A549 (cell line): ENCODE measurements at regions not wholly inside any gene's neighbourhood (a gene's known extent, or its start where the extent isn't known, plus 50 kb on each side); places are given as distances from the start of the nearest gene placed in this dataset.

Source experiments
- ATAC-seq, 2 experiments: fragments of 200-7000 bp in 1 of 2; fragments of >200 bp in 1 of 2; cut with Nextera tagmentation in 1 of 2; cut with Tn5 transposase in 1 of 2; 3 replicates each; pipeline versions ENCODE4 v1.8.0 to v1.9.1; 2018 to 2020; ENCODE audit warnings: mild to moderate bottlenecking in 1 of 2, moderate library complexity in 1 of 2
- CTCF ChIA-PET: fragments of 300-600 bp; sonication (Branson Sonifier 250); formaldehyde crosslinking; extraction: SDS; loops from one replicate; lab custom pipeline; 2021; ENCODE audit warnings: antibody characterized with exemption, inconsistent platforms; lab: Yijun Ruan, JAX
- POLR2A ChIA-PET: fragments of 350-600 bp; formaldehyde crosslinking; extraction: SDS; loops from one replicate; lab custom pipeline; 2021; ENCODE audit warnings: antibody characterized with exemption, inconsistent platforms; lab: Yijun Ruan, JAX
- DNase-seq, 2 experiments: peaks; one replicate each; pipeline versions ENCODE4 v3.0.0 to v3.0.0-alpha.2; 2011 to 2016; ENCODE audit warnings: low read depth in 1 of 2, low spot score in 1 of 2
- FAIRE-seq: peaks from 2 replicates; lab custom pipeline; 2011; peaks lifted over from hg19 to GRCh38; lab: Jason Lieb, UNC
- H3K27ac ChIP-seq, 2 experiments: fragments of >200 bp; sonication (Bioruptor Twin); formaldehyde crosslinking; 3 replicates each; pipeline ENCODE4 v1.5.1; 2016 to 2017
- H3K4me1 ChIP-seq: fragments of >200 bp; sonication (Bioruptor Twin); formaldehyde crosslinking; 3 replicates; pipeline ENCODE4 v1.6.1; 2016
- H3K4me2 ChIP-seq: fragments of >200 bp; sonication (Bioruptor Twin); formaldehyde crosslinking; 3 replicates; pipeline ENCODE4 v1.6.1; 2016
- H3K4me3 ChIP-seq: fragments of >200 bp; sonication (Bioruptor Twin); formaldehyde crosslinking; 3 replicates; pipeline ENCODE4 v1.5.1; 2016
- H3K9me3 ChIP-seq: fragments of >200 bp; sonication (Bioruptor Twin); formaldehyde crosslinking; 3 replicates; pipeline ENCODE4 v1.6.1; 2016
- CBX2 ChIP-seq: fragments of 200-600 bp; sonication (generic); IDR thresholded peaks from 2 replicates; pipeline ENCODE4 v1.6.1; 2016; ENCODE audit warnings: low read depth, mild to moderate bottlenecking, borderline replicate concordance
- CHD2 ChIP-seq: fragments of 150-350 bp; IDR thresholded peaks from 2 replicates; pipeline ENCODE4 v1.6.1; 2014; ENCODE audit warnings: low read length; ENCODE audit not compliant: partially characterized antibody
- EHMT2 ChIP-seq: fragments of 200-600 bp; sonication (generic); IDR thresholded peaks from 2 replicates; pipeline ENCODE4 v1.6.1; 2016; ENCODE audit warnings: antibody characterized with exemption, low read depth, mild to moderate bottlenecking, moderate library complexity
- EP300 ChIP-seq, 2 experiments: fragments of >200 bp; sonication (Bioruptor Twin); formaldehyde crosslinking; IDR thresholded peaks; 2 replicates in 1 of 2; 3 replicates in 1 of 2; pipeline ENCODE4 v1.6.1; 2016 to 2017
- ESRRA ChIP-seq: fragments of 150-350 bp; IDR thresholded peaks from 2 replicates; pipeline ENCODE4 v1.6.1; 2014; ENCODE audit warnings: mild to moderate bottlenecking, low read length, borderline replicate concordance
- FOXS1 ChIP-seq: fragments of 250-450 bp; sonication (Bioruptor Pico); IDR thresholded peaks from 2 replicates; pipeline ENCODE4 v1.5.0; 2020; ENCODE audit warnings: mild to moderate bottlenecking, moderate library complexity
- HEYL ChIP-seq: fragments of 250-450 bp; sonication (Bioruptor Pico); IDR thresholded peaks from 2 replicates; pipeline ENCODE4 v1.8.0; 2021; ENCODE audit warnings: mild to moderate bottlenecking, moderate library complexity
- HOXA7 ChIP-seq: fragments of 250-450 bp; sonication (Bioruptor Pico); IDR thresholded peaks from 2 replicates; pipeline ENCODE4 v1.5.0; 2020; ENCODE audit warnings: mild to moderate bottlenecking, moderate library complexity
- HOXB5 ChIP-seq: fragments of 250-450 bp; sonication (Bioruptor Pico); IDR thresholded peaks from 2 replicates; pipeline ENCODE4 v1.5.0; 2020; ENCODE audit warnings: mild to moderate bottlenecking, moderate library complexity
- JUN ChIP-seq, 2 experiments: fragments of >200 bp; sonication (Bioruptor Twin); formaldehyde crosslinking; IDR thresholded peaks; 2 replicates in 1 of 2; 3 replicates in 1 of 2; pipeline ENCODE4 v1.6.1; 2016 to 2017
- JUNB ChIP-seq: fragments of >200 bp; sonication (Bioruptor Twin); formaldehyde crosslinking; IDR thresholded peaks from 2 replicates; pipeline ENCODE4 v1.6.1; 2016
- KDM1A ChIP-seq: fragments of 200-600 bp; sonication (generic); IDR thresholded peaks from 2 replicates; pipeline ENCODE4 v1.6.1; 2016; ENCODE audit warnings: low read depth, mild to moderate bottlenecking
- KDM5A ChIP-seq: fragments of 200-600 bp; sonication (generic); IDR thresholded peaks from 2 replicates; pipeline ENCODE4 v1.6.1; 2016; ENCODE audit warnings: antibody characterized with exemption, mild to moderate bottlenecking
- MAZ ChIP-seq: fragments of 150-350 bp; IDR thresholded peaks from 2 replicates; pipeline ENCODE4 v1.6.1; 2014; ENCODE audit warnings: antibody characterized with exemption, low read depth, low read length, borderline replicate concordance
- NR3C1 ChIP-seq: fragments of >200 bp; sonication (Bioruptor Twin); formaldehyde crosslinking; IDR thresholded peaks from 3 replicates; pipeline ENCODE4 v1.6.1; 2017
- RARB ChIP-seq: fragments of 250-450 bp; sonication (Bioruptor Pico); IDR thresholded peaks from 2 replicates; pipeline ENCODE4 v1.8.0; 2021; ENCODE audit warnings: mild to moderate bottlenecking, moderate library complexity
- RNF2 ChIP-seq: fragments of 200-600 bp; sonication (generic); IDR thresholded peaks from 2 replicates; pipeline ENCODE4 v1.6.1; 2016; ENCODE audit warnings: low read depth, mild to moderate bottlenecking, antibody characterized with exemption, moderate library complexity, borderline replicate concordance
- SMC3 ChIP-seq: fragments of >200 bp; sonication (Bioruptor Twin); formaldehyde crosslinking; IDR thresholded peaks from 3 replicates; pipeline ENCODE4 v1.6.1; 2018; ENCODE audit warnings: inconsistent platforms
- TFCP2L1 ChIP-seq: fragments of 250-450 bp; sonication (Bioruptor Pico); IDR thresholded peaks from 2 replicates; pipeline ENCODE4 v1.5.0; 2021; ENCODE audit warnings: mild to moderate bottlenecking
- ZC3H11A ChIP-seq: fragments of 450-650 bp; IDR thresholded peaks from 2 replicates; pipeline ENCODE4 v1.6.1; 2014; ENCODE audit warnings: antibody characterized with exemption, mild to moderate bottlenecking
- WGBS: methylation state at CpG from one replicate; pipeline ENCODE4 v1.1.6; 2017; ENCODE audit errors: missing lambda C conversion rate; 5-methylcytosine and 5-hydroxymethylcytosine counted together
- TF ChIP-seq, protein P1 (sequence below): fragments of 250-450 bp; sonication (Bioruptor Pico); IDR thresholded peaks from 2 replicates; pipeline ENCODE4 v1.5.0; 2020; ENCODE audit warnings: low read depth, mild to moderate bottlenecking, moderate library complexity
- TF ChIP-seq, protein P2 (sequence below): fragments of 250-450 bp; sonication (Bioruptor Pico); IDR thresholded peaks from 2 replicates; pipeline ENCODE4 v1.5.0; 2021; ENCODE audit warnings: mild to moderate bottlenecking, moderate library complexity, borderline replicate concordance

DNA sequence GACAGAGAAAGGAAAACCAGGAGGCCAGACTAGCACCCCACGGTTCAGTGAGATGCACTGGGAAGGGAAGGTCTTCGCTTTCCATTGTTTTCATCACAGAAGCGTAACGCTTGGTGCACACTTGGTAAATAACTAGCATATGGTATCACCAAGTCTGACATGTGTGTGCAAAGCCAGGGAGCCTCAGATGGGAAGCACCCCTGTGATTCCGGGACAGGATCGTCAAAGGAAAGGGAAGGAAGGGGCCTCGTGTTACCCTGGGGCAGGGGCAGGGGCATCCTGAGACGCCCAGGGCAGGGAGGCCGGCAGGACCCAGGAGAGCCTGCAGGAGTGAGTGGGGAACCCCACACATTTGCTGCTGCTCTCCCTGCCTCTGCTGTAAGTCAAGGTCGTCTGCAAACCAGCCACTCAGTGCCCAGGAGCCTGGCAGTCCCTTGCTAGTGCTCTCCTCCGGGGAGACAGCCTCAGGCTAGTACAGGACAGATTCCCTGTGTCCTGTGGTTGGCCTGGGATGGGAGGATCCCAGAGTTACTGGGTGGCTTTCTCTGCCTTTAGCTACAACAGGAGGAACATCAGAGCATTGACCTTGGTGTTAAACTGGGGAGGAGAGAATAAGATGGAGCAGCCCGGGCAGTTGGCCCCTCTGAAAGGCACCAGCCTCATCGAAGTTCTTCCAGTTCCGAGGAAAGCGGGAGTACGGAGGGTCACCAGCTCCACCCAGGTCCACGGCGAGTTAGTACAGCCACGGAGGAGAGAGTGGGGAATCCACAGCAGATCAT is 192.5 kb downstream of the NDUFA10 start (continued):
- TF ChIP-seq EHMT2 (no peak), ZC3H11A (no peak)
- TF ChIP-seq, protein P1, sequence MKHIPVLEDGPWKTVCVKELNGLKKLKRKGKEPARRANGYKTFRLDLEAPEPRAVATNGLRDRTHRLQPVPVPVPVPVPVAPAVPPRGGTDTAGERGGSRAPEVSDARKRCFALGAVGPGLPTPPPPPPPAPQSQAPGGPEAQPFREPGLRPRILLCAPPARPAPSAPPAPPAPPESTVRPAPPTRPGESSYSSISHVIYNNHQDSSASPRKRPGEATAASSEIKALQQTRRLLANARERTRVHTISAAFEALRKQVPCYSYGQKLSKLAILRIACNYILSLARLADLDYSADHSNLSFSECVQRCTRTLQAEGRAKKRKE (CRISPR knock-in tag), result no peak

DNA sequence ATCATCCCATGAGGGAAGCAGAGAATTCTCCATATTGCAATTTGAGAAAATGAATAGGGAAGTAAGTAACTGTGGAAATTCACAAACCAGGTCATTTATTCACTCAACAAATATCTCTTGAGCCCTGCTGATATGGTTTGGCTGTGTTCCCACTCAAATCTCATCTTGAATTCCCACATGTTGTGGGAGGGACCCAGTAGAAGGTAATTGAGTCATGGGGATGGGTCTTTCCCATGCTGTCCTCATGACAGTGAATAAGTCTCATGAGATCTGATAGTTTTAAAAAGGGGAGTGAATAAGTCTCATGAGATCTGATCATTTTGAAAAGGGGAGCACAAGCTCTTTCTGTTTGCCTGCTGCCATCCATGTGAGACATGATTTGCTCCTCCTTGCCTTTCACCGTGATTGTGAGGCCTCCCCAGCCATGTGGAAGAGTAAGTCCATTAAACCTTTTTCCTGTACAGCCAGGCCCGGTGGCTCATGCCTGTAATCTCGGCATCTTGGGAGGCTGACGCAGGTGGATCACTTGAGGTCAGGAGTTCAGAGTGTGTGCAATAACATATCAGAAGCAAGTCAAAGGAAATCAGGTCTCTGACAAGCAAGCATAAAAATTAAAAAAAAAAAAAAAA is 193.2 kb downstream of the NDUFA10 start:
- CTCF ChIA-PET, result interaction anchor here (1.1 kb wide), 2 partner anchors 18 to 333 kb away, joined by 3 read pairs; no protein-coding TSS in a partner anchor
- no peak for DNase-seq
- ATAC-seq, result no peak
- Histone ChIP-seq H3K9me3 (no peaks in the 10 kb centered on the region), H3K4me1 (no peaks in the 10 kb centered on the region), H3K4me3 (no peak overlapping the region), H3K27ac (no peak overlapping the region), H3K4me2 (no peak overlapping the region)
- POLR2A ChIA-PET, result no interaction called here
- TF ChIP-seq JUNB (no peak), CBX2 (no peak), ESRRA (no peak), RNF2 (no peak), JUN (IDR thresholded peaks at IDR 0.05) (no peak), SMC3 (no peak), CHD2 (no peak), HOXB5 (no peak), HEYL (CRISPR knock-in tag) (no peak), HOXA7 (no peak), KDM1A (no peak), KDM5A (no peak), RARB (CRISPR knock-in tag) (no peak), EHMT2 (no peak), MAZ (no peak), FOXS1 (no peak), NR3C1 (no peak), TFCP2L1 (CRISPR knock-in tag) (no peak), EP300 (IDR thresholded peaks at IDR 0.05) (no peak)
- TF ChIP-seq, protein P2, sequence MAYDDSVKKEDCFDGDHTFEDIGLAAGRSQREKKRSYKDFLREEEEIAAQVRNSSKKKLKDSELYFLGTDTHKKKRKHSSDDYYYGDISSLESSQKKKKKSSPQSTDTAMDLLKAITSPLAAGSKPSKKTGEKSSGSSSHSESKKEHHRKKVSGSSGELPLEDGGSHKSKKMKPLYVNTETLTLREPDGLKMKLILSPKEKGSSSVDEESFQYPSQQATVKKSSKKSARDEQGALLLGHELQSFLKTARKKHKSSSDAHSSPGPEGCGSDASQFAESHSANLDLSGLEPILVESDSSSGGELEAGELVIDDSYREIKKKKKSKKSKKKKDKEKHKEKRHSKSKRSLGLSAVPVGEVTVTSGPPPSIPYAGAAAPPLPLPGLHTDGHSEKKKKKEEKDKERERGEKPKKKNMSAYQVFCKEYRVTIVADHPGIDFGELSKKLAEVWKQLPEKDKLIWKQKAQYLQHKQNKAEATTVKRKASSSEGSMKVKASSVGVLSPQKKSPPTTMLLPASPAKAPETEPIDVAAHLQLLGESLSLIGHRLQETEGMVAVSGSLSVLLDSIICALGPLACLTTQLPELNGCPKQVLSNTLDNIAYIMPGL (CRISPR knock-in tag), result no peak
- no peak for FAIRE-seq
- 69% methylated on average over 4 of the region's 4 CpGs for whole genome bisulfite sequencing
